ENCODE measurements at regions not wholly inside any gene's neighbourhood (a gene's known extent, or its start where the extent isn't known, plus 50 kb on each side); places are given as distances from the start of the nearest gene placed in this dataset.

GRCh38 chr12:130097798-130098255, 64.4 kb upstream of the FZD10 start:
- TF ChIP-seq EP300 (IDR thresholded peaks at IDR 0.05) (no peak), CTCF (IDR thresholded peaks at IDR 0.05) (no peak), POLR2A (IDR thresholded peaks at IDR 0.05) (no peak), POLR2AphosphoS5 (IDR thresholded peaks at IDR 0.05) (no peak)

All from stomach (tissue), 4 donors.